KMS-11 (cell line): ENCODE measurements at regions not wholly inside any gene's neighbourhood (a gene's known extent, or its start where the extent isn't known, plus 50 kb on each side); places are given as distances from the start of the nearest gene placed in this dataset.
"Not testable (repeated sequence)": the region's sequence is repeated elsewhere in the genome, so short reads cannot be mapped to it uniquely, and the experiment has no call there.

Source experiments
- H2AFZ ChIP-seq: fragments of 200-600 bp; sonication (generic); 2 replicates; pipeline ENCODE4 v1.6.1; 2016; ENCODE audit warnings: antibody characterized with exemption, mixed run types, low read depth
- H3K27ac ChIP-seq: fragments of 200-600 bp; sonication (generic); 2 replicates; pipeline ENCODE4 v1.6.1; 2016; ENCODE audit warnings: mild to moderate bottlenecking, mixed run types
- H3K27me3 ChIP-seq: fragments of 200-600 bp; sonication (generic); 2 replicates; pipeline ENCODE4 v1.6.1; 2017; ENCODE audit warnings: mild to moderate bottlenecking, low read depth, mixed run types, moderate library complexity; ENCODE audit not compliant: insufficient read depth
- H3K36me3 ChIP-seq: fragments of 200-600 bp; sonication (generic); 2 replicates; pipeline ENCODE4 v1.6.1; 2017; ENCODE audit warnings: mild to moderate bottlenecking, mixed run types; ENCODE audit not compliant: insufficient read depth
- H3K4me1 ChIP-seq: fragments of 200-600 bp; sonication (generic); 2 replicates; pipeline ENCODE4 v1.6.1; 2016; ENCODE audit warnings: mild to moderate bottlenecking, low read depth, mixed run types; ENCODE audit not compliant: poor library complexity, severe bottlenecking
- H3K4me2 ChIP-seq: fragments of 200-600 bp; sonication (generic); 2 replicates; pipeline ENCODE4 v1.7.0; 2016; ENCODE audit warnings: mild to moderate bottlenecking, mixed run types
- H3K4me3 ChIP-seq: fragments of 200-600 bp; sonication (generic); IDR thresholded peaks from 2 replicates; pipeline ENCODE4 v1.6.1; 2017; ENCODE audit warnings: low read depth, low read length, mixed read lengths; ENCODE audit not compliant: insufficient read depth
- H3K79me2 ChIP-seq: fragments of 200-600 bp; sonication (generic); 2 replicates; pipeline ENCODE4 v1.6.1; 2016; ENCODE audit warnings: low read depth, mixed run types; ENCODE audit not compliant: insufficient read depth
- H3K9ac ChIP-seq: fragments of 200-600 bp; sonication (generic); 2 replicates; pipeline ENCODE4 v1.6.1; 2016; ENCODE audit warnings: mild to moderate bottlenecking, mixed run types
- H4K20me1 ChIP-seq: fragments of 200-600 bp; sonication (generic); 2 replicates; pipeline ENCODE4 v1.6.1; 2016; ENCODE audit warnings: mild to moderate bottlenecking, mixed run types; ENCODE audit not compliant: insufficient read depth
- TF ChIP-seq, protein P1 (sequence below): fragments of 200-600 bp; sonication (generic); conservative IDR thresholded peaks from 2 replicates; pipeline ENCODE4 v1.6.1; 2017; ENCODE audit warnings: low read depth, mild to moderate bottlenecking, antibody characterized with exemption, low read length, moderate library complexity, mixed read lengths

DNA sequence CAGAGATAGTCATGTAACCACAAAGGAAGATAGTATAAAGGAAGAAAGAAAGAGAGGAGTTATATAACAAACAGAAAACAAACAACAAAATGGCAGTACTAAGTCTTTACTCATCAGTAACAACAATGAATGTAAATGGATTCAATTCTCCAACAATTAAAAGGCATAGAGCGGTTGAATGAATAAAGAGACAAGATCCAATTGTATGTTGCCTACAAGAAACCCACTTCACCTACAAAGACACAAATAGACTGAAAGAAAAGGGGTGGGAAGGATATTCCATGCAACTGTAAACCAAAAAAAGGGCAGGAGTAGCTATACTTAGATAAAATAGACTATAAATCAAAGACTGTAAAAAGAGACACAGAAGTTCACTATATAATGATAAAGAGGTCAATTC lies 157.3 kb upstream of the CREB1 start:
- no peak overlapping the region for H3K4me3 ChIP-seq
- H2AFZ ChIP-seq = no peak overlapping the region
- H3K79me2 ChIP-seq = no peaks in the 10 kb centered on the region
- no peaks in the 10 kb centered on the region for H3K36me3 ChIP-seq
- no peak overlapping the region for H3K9ac ChIP-seq
- no peaks in the 10 kb centered on the region for H4K20me1 ChIP-seq
- no peak overlapping the region for H3K27ac ChIP-seq
- TF ChIP-seq, protein P1, sequence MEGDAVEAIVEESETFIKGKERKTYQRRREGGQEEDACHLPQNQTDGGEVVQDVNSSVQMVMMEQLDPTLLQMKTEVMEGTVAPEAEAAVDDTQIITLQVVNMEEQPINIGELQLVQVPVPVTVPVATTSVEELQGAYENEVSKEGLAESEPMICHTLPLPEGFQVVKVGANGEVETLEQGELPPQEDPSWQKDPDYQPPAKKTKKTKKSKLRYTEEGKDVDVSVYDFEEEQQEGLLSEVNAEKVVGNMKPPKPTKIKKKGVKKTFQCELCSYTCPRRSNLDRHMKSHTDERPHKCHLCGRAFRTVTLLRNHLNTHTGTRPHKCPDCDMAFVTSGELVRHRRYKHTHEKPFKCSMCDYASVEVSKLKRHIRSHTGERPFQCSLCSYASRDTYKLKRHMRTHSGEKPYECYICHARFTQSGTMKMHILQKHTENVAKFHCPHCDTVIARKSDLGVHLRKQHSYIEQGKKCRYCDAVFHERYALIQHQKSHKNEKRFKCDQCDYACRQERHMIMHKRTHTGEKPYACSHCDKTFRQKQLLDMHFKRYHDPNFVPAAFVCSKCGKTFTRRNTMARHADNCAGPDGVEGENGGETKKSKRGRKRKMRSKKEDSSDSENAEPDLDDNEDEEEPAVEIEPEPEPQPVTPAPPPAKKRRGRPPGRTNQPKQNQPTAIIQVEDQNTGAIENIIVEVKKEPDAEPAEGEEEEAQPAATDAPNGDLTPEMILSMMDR = no peak
- no peaks in the 10 kb centered on the region for H3K4me1 ChIP-seq
- H3K27me3 ChIP-seq = no peaks in the 10 kb centered on the region
- no peak overlapping the region for H3K4me2 ChIP-seq

DNA sequence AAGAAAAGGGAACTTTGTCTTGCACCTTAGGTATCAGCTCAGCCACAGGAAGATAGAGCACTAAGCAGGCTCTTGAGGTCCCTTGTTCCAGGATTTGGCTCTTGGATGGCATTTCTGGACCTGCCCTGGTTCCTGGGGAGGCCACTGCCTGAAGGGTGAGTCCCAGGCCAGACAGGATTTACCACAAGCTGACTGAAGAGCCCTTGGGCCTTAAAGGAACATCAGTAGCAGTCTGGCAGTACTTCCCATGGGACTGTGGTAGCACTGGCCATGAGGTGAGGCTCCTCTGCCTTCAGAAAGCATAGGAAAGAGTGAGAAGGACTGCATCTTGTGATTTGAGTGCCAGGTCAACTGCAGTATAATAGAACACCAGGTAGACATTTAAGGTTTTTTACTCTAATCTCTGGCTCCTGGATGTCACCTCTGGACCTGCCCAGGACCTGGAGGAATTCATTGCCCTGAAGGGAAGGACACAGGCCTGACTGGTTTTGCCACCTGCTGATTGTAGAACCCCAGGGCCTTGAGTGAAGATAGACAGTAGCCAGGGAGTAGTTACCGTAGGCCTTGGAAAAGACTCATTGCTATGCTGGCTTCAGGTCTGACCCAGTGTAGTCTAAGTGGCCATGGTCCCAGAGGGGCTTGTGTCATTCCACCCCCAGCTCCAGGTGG lies 154.4 kb upstream of the CREB1 start:
- Histone ChIP-seq H3K27me3 (no peaks in the 10 kb centered on the region), H3K27ac (no peak overlapping the region), H3K36me3 (no peaks in the 10 kb centered on the region), H4K20me1 (no peaks in the 10 kb centered on the region), H3K4me2 (no peak overlapping the region), H3K9ac (no peak overlapping the region), H3K79me2 (no peaks in the 10 kb centered on the region), H3K4me3 (no peak overlapping the region), H3K4me1 (no peaks in the 10 kb centered on the region), H2AFZ (no peak overlapping the region)
- TF ChIP-seq, protein P1 = no peak

DNA sequence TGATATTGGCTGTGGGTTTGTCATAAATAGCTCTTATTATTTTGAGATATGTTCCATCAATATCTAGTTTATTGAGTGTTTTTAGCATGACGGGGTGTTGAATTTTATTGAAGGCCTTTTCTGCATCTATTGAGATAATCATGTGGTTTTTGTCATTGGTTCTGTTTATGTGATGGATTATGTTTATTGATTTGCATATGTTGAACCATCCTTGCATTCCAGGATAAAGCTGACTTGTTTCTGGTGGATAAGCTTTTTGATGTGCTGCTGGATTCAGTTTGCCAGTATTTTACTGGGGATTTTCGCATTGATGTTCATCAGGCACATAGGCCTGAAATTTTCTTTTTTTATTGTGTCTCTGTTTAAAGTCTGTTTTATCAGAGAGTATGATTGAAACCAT lies 151.1 kb upstream of the CREB1 start:
- H4K20me1 ChIP-seq, H3K27me3 ChIP-seq, H3K4me2 ChIP-seq, H3K79me2 ChIP-seq, H3K27ac ChIP-seq, H3K9ac ChIP-seq, H3K4me3 ChIP-seq, H2AFZ ChIP-seq, H3K4me1 ChIP-seq, H3K36me3 ChIP-seq: not testable (repeated sequence)

DNA sequence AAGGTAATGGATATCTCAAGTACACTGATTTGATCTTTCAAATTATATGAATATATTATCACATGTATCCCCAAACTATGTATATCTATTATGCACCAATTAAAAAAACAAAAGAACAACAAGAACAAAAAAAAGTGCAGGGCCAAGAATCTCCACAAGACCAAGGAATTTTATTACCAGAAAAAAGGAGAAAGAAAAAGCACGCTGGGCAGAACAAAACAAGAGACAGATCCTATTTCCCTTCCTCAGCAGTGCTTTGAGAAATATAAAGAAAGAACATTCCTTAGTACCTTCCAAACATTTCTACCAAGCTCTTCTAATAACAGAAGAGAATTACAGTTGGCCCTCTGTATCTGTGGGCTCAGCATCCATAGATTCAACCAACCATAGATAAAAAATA lies 144.7 kb upstream of the CREB1 start:
- Histone ChIP-seq H2AFZ (no peak overlapping the region), H4K20me1 (no peaks in the 10 kb centered on the region), H3K4me2 (no peak overlapping the region), H3K9ac (no peak overlapping the region), H3K4me3 (no peak overlapping the region), H3K79me2 (no peaks in the 10 kb centered on the region), H3K27ac (no peak overlapping the region), H3K4me1 (no peaks in the 10 kb centered on the region), H3K27me3 (no peaks in the 10 kb centered on the region), H3K36me3 (no peaks in the 10 kb centered on the region)
- TF ChIP-seq, protein P1 = no peak

DNA sequence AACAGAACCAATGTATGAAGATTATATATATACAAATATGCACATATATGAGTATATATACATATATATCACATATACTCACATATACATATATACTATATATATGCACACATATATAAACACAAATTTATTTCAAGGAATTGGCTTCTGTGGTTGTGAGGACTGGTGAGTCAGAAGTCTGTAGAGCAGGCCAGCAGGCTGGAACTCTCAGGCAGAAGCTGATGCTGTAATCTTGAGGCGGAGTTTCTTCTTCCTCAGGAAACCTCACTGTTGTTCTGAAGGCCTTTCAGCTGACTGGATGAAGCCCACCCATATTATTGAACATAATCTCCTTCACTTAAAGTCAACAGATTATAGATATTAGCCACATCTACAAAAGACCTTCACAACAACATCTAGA lies 143.9 kb upstream of the CREB1 start:
- TF ChIP-seq, protein P1 = no peak
- H2AFZ ChIP-seq = no peak overlapping the region

More for the DNA sequence above, 143.9 kb upstream of the CREB1 start:
- no peak overlapping the region for H3K9ac ChIP-seq
- H4K20me1 ChIP-seq = no peaks in the 10 kb centered on the region
- no peaks in the 10 kb centered on the region for H3K27me3 ChIP-seq
- no peaks in the 10 kb centered on the region for H3K36me3 ChIP-seq
- no peaks in the 10 kb centered on the region for H3K79me2 ChIP-seq
- H3K27ac ChIP-seq = no peak overlapping the region
- H3K4me1 ChIP-seq = no peaks in the 10 kb centered on the region
- H3K4me2 ChIP-seq = no peak overlapping the region
- H3K4me3 ChIP-seq = no peak overlapping the region
